Stimulated activated memory B cell treated with anti-CD40 and anti-IgM and Interleukin-4, amounts not matched to agents 10 μg/mL and 1 μg/mL and 100 μg/mL, for 72 hours (primary cell): ENCODE measurements at regions not wholly inside any gene's neighbourhood (a gene's known extent, or its start where the extent isn't known, plus 50 kb on each side); places are given as distances from the start of the nearest gene placed in this dataset.

Source experiments
- ATAC-seq: fragments of 150-1000 bp; cut with Tn5 transposase; 2 replicates; pipeline ENCODE4 v1.10.0; 2021
- H3K27ac Mint-ChIP-seq: one replicate; pipeline ENCODE4 v1.8.0; 2022; ENCODE audit warnings: mild to moderate bottlenecking, mixed read lengths
- H3K27me3 Mint-ChIP-seq: one replicate; pipeline ENCODE4 v1.8.0; 2022; ENCODE audit warnings: mixed read lengths
- H3K36me3 Mint-ChIP-seq: one replicate; pipeline ENCODE4 v1.8.0; 2022; ENCODE audit warnings: mixed read lengths
- H3K4me1 Mint-ChIP-seq: one replicate; pipeline ENCODE4 v1.8.0; 2022; ENCODE audit warnings: mixed read lengths
- H3K4me3 Mint-ChIP-seq: one replicate; pipeline ENCODE4 v1.8.0; 2022; ENCODE audit warnings: mild to moderate bottlenecking, moderate library complexity, mixed read lengths
- H3K9me3 Mint-ChIP-seq: one replicate; pipeline ENCODE4 v1.8.0; 2022; ENCODE audit warnings: mixed read lengths

- Mint-ChIP-seq H3K4me3 (no peak overlapping the region), H3K9me3 (peaks cover 5% of the 10 kb centered on the region), H3K27me3 (no peaks in the 10 kb centered on the region), H3K27ac (no peak overlapping the region), H3K4me1 (no peaks in the 10 kb centered on the region), H3K36me3 (peaks cover 5% of the 10 kb centered on the region)
- ATAC-seq, result no peak
Observed at GRCh38 chr18:67354692-67355091, 161.8 kb downstream of the DSEL start.

DNA sequence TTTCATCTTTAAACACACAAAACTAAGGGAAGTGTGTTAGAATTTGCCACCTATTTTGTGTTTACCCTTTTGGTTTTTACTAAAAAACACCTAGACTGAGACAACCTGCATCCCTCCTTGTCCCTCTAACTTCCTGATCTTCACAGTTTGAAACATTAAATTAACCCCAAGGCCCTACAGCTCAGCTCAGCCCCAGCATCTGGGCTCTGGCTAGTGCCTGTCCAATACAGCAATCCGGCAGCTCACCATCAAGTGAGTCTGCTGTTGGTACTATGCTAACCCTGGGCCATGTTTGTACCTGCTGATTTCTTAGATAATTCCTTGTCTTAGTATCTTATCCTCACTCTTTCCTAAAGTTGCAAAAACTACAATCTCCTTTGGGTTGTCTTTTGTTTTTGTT, 162.4 kb downstream of the DSEL start:
- Mint-ChIP-seq H3K4me1 (no peaks in the 10 kb centered on the region), H3K9me3 (peaks cover 5% of the 10 kb centered on the region), H3K27ac (no peak overlapping the region), H3K27me3 (no peaks in the 10 kb centered on the region), H3K36me3 (peaks cover 5% of the 10 kb centered on the region), H3K4me3 (no peak overlapping the region)
- no peak for ATAC-seq

GRCh38 chr18:67347438-67347837, 169.1 kb downstream of the DSEL start:
- Mint-ChIP-seq H3K9me3 (peaks cover 3% of the 10 kb centered on the region), H3K4me1 (no peaks in the 10 kb centered on the region), H3K36me3 (no peaks in the 10 kb centered on the region), H3K27ac (no peak overlapping the region), H3K4me3 (no peak overlapping the region), H3K27me3 (no peaks in the 10 kb centered on the region)
- ATAC-seq, result no peak

- no peaks in the 10 kb centered on the region for H3K4me1 Mint-ChIP-seq
- peaks cover 8% of the 10 kb centered on the region for H3K9me3 Mint-ChIP-seq
- H3K27ac Mint-ChIP-seq, result no peak overlapping the region
- no peak overlapping the region for H3K4me3 Mint-ChIP-seq
- ATAC-seq, result no peak
- no peaks in the 10 kb centered on the region for H3K36me3 Mint-ChIP-seq
- H3K27me3 Mint-ChIP-seq, result no peaks in the 10 kb centered on the region
Observed at GRCh38 chr18:67342159-67342558, 174.4 kb downstream of the DSEL start.

DNA sequence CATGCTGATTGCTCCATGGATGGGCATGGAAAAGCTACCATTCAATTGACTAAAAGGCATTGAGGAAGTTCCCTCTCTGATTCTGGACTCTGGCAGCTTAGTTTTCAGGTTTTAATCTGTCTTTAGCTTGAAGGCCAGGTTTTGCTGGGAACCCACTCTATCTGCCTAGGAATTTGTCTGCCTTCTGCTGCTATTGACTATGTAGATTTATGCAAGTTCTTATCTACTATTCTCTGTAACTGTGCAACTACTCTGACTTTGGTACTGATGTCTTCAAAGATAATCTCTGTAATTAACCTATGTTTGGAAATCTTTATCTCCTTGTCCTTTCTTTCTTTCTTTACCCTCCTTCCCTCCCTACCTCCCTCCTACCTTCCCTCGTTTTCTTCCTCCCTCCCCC, 178.8 kb downstream of the DSEL start:
- no peak for ATAC-seq
- H3K4me3 Mint-ChIP-seq, result no peak overlapping the region
- H3K36me3 Mint-ChIP-seq, result no peaks in the 10 kb centered on the region
- peaks cover 10% of the 10 kb centered on the region for H3K9me3 Mint-ChIP-seq
- no peaks in the 10 kb centered on the region for H3K4me1 Mint-ChIP-seq
- no peak overlapping the region for H3K27ac Mint-ChIP-seq
- H3K27me3 Mint-ChIP-seq, result no peaks in the 10 kb centered on the region

- no peak for ATAC-seq
Observed at GRCh38 chr18:67331857-67332256, 184.7 kb downstream of the DSEL start.

DNA sequence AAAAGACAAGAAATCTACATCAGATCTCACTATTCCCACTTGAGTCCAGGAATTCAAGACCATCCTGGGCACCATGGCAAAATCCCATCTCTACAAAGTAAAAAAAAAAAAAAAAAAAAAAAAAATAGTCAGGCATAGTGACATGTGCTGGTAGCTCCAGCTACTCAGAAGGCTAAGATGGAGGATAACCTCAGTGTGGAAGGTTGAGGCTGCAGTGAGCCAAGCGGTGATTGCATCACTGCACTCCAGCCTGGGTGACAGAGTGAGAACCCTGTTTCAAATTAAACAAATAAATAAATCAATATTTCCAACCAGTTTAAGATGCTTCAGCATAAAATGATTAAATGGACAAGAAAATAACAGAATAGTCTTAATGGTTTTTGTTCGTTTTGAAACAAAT, 197.4 kb downstream of the DSEL start:
- no peaks in the 10 kb centered on the region for H3K4me1 Mint-ChIP-seq
- peaks cover 11% of the 10 kb centered on the region for H3K9me3 Mint-ChIP-seq
- H3K27me3 Mint-ChIP-seq, result no peaks in the 10 kb centered on the region
- H3K27ac Mint-ChIP-seq, result no peak overlapping the region
- ATAC-seq, result no peak
- H3K36me3 Mint-ChIP-seq, result no peaks in the 10 kb centered on the region
- no peak overlapping the region for H3K4me3 Mint-ChIP-seq

More at GRCh38 chr18:67331857-67332256, 184.7 kb downstream of the DSEL start:
- peaks cover 4% of the 10 kb centered on the region for H3K9me3 Mint-ChIP-seq
- no peak overlapping the region for H3K27ac Mint-ChIP-seq
- H3K4me1 Mint-ChIP-seq, result no peaks in the 10 kb centered on the region
- H3K4me3 Mint-ChIP-seq, result no peak overlapping the region
- H3K27me3 Mint-ChIP-seq, result no peaks in the 10 kb centered on the region
- no peaks in the 10 kb centered on the region for H3K36me3 Mint-ChIP-seq

- no peak overlapping the region for H3K4me3 Mint-ChIP-seq
- no peaks in the 10 kb centered on the region for H3K4me1 Mint-ChIP-seq
- peaks cover 11% of the 10 kb centered on the region for H3K9me3 Mint-ChIP-seq
- H3K27me3 Mint-ChIP-seq, result no peaks in the 10 kb centered on the region
- no peak overlapping the region for H3K27ac Mint-ChIP-seq
- H3K36me3 Mint-ChIP-seq, result no peaks in the 10 kb centered on the region
- ATAC-seq, result no peak
Observed at GRCh38 chr18:67318651-67319050, 197.9 kb downstream of the DSEL start.

- H3K4me3 Mint-ChIP-seq, result no peak overlapping the region
- no peaks in the 10 kb centered on the region for H3K4me1 Mint-ChIP-seq
- no peak overlapping the region for H3K27ac Mint-ChIP-seq
- H3K27me3 Mint-ChIP-seq, result no peaks in the 10 kb centered on the region
- no peak for ATAC-seq
- H3K9me3 Mint-ChIP-seq, result no peaks in the 10 kb centered on the region
- no peaks in the 10 kb centered on the region for H3K36me3 Mint-ChIP-seq
Observed at GRCh38 chr18:67310826-67311225, 205.7 kb downstream of the DSEL start.

DNA sequence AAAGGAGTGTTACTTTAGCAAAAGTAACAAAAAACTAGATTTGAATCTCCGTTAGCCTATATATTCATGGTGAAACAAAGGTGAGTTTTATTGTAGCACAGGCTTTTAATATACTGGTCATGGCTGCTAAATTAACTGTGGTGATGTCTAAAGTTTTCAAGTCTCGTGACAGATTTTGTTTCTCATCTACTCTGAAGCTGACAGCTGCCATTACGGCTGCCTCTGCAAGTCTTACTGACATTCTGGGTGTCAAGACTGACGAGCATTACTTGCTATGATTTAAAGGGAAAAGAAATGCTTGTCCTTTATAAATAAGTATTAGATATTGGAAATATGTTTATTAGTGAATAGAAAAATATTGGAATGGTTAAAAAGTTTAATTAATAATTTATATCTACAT, 207.7 kb downstream of the DSEL start:
- no peak overlapping the region for H3K27ac Mint-ChIP-seq
- no peaks in the 10 kb centered on the region for H3K9me3 Mint-ChIP-seq
- ATAC-seq, result no peak
- no peaks in the 10 kb centered on the region for H3K36me3 Mint-ChIP-seq
- no peaks in the 10 kb centered on the region for H3K4me1 Mint-ChIP-seq
- H3K27me3 Mint-ChIP-seq, result no peaks in the 10 kb centered on the region
- no peak overlapping the region for H3K4me3 Mint-ChIP-seq

- no peaks in the 10 kb centered on the region for H3K4me1 Mint-ChIP-seq
- H3K27ac Mint-ChIP-seq, result no peak overlapping the region
- H3K4me3 Mint-ChIP-seq, result no peak overlapping the region
- H3K27me3 Mint-ChIP-seq, result no peaks in the 10 kb centered on the region
- ATAC-seq, result no peak
- peaks cover 8% of the 10 kb centered on the region for H3K9me3 Mint-ChIP-seq
- H3K36me3 Mint-ChIP-seq, result no peaks in the 10 kb centered on the region
Observed at GRCh38 chr18:67305466-67305865, 211.1 kb downstream of the DSEL start.

GRCh38 chr18:67302043-67302442, 214.5 kb downstream of the DSEL start:
- no peaks in the 10 kb centered on the region for H3K4me1 Mint-ChIP-seq
- no peak overlapping the region for H3K4me3 Mint-ChIP-seq
- ATAC-seq, result no peak
- no peak overlapping the region for H3K27ac Mint-ChIP-seq
- H3K9me3 Mint-ChIP-seq, result peaks cover 8% of the 10 kb centered on the region
- H3K27me3 Mint-ChIP-seq, result no peaks in the 10 kb centered on the region
- no peaks in the 10 kb centered on the region for H3K36me3 Mint-ChIP-seq

DNA sequence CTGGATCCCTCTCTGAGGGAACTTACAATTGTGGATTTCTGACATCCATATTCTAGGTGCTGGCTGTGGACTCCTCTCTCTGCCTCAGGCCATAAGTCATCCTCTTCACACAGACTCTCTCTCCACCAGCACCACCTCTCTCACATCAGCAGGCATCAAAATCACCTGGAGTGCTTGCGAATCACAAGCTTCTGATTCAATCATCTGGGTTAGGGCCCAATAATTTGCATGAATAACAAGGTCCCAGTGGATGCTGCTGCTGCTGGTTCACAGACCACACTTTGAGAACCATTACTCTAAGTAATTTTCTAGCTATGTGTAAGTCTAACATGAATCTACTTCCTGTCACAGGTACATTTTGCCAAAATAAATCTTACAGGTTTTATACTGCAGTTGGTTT, 214.9 kb downstream of the DSEL start:
- H3K4me1 Mint-ChIP-seq, result no peaks in the 10 kb centered on the region
- no peak for ATAC-seq
- H3K9me3 Mint-ChIP-seq, result peaks cover 8% of the 10 kb centered on the region
- H3K27ac Mint-ChIP-seq, result no peak overlapping the region
- no peaks in the 10 kb centered on the region for H3K27me3 Mint-ChIP-seq
- no peak overlapping the region for H3K4me3 Mint-ChIP-seq
- no peaks in the 10 kb centered on the region for H3K36me3 Mint-ChIP-seq

- Mint-ChIP-seq H3K27ac (no peak overlapping the region), H3K4me3 (no peak overlapping the region), H3K27me3 (no peaks in the 10 kb centered on the region), H3K36me3 (no peaks in the 10 kb centered on the region), H3K9me3 (peaks cover 8% of the 10 kb centered on the region), H3K4me1 (no peaks in the 10 kb centered on the region)
- ATAC-seq, result no peak
Observed at GRCh38 chr18:67300498-67300897, 216.0 kb downstream of the DSEL start.

- Mint-ChIP-seq H3K27ac (no peak overlapping the region), H3K4me1 (no peaks in the 10 kb centered on the region), H3K4me3 (no peak overlapping the region), H3K27me3 (no peaks in the 10 kb centered on the region), H3K9me3 (peaks cover 9% of the 10 kb centered on the region), H3K36me3 (no peaks in the 10 kb centered on the region)
- ATAC-seq, result no peak
Observed at GRCh38 chr18:67292814-67293213, 223.7 kb downstream of the DSEL start.

GRCh38 chr18:67290421-67290820, 226.1 kb downstream of the DSEL start:
- Mint-ChIP-seq H3K27ac (no peak overlapping the region), H3K36me3 (no peaks in the 10 kb centered on the region), H3K27me3 (no peaks in the 10 kb centered on the region), H3K9me3 (peaks cover 9% of the 10 kb centered on the region), H3K4me1 (no peaks in the 10 kb centered on the region), H3K4me3 (no peak overlapping the region)
- no peak for ATAC-seq

- Mint-ChIP-seq H3K4me1 (no peaks in the 10 kb centered on the region), H3K9me3 (no peaks in the 10 kb centered on the region), H3K27ac (no peak overlapping the region), H3K36me3 (no peaks in the 10 kb centered on the region), H3K27me3 (no peaks in the 10 kb centered on the region), H3K4me3 (no peak overlapping the region)
- ATAC-seq, result no peak
Observed at GRCh38 chr18:67285583-67285982, 230.9 kb downstream of the DSEL start.
